IMR-90 (cell line): ENCODE measurements at regions not wholly inside any gene's neighbourhood (a gene's known extent, or its start where the extent isn't known, plus 50 kb on each side); places are given as distances from the start of the nearest gene placed in this dataset.

Experiments used
- ATAC-seq: fragments of 200-7000 bp; cut with Tn5 transposase; 2 replicates; pipeline ENCODE4 v1.9.1; 2020; ENCODE audit warnings: low read depth, mild to moderate bottlenecking, moderate library complexity
- BruUV-seq: library from RNA; stranded (reverse); fragments of 400-500 nt; replicated peaks from 2 replicates; lab custom pipeline; 2021; lab: Mats Ljungman, UMichigan
- CTCF ChIA-PET: fragments of 300-600 bp; formaldehyde crosslinking; extraction: SDS; loops from one replicate; lab custom pipeline; 2021; ENCODE audit warnings: antibody characterized with exemption; lab: Yijun Ruan, JAX
- POLR2A ChIA-PET: fragments of 300-600 bp; sonication (Branson Sonifier 250); formaldehyde crosslinking; loops from one replicate; lab custom pipeline; 2022; ENCODE audit warnings: antibody characterized with exemption; ENCODE audit not compliant: unreplicated experiment; lab: Charles Lee
- DNase-seq: peaks from one replicate; pipeline ENCODE4 v3.0.0; 2013
- H2AFZ ChIP-seq: replicated peaks from 2 replicates; pipeline ENCODE3; 2013; ENCODE audit warnings: low read length, mild to moderate bottlenecking; ENCODE audit not compliant: poor library complexity
- H2AK5ac ChIP-seq: 2 replicates; pipeline ENCODE4 v1.6.1; 2013; ENCODE audit warnings: low read depth, low read length, inconsistent platforms
- H2AK9ac ChIP-seq: replicated peaks from 2 replicates; pipeline ENCODE3; 2013; ENCODE audit warnings: mild to moderate bottlenecking, low read depth, low read length, moderate library complexity; ENCODE audit not compliant: poor library complexity
- H2BK120ac ChIP-seq: 2 replicates; pipeline ENCODE4 v1.6.1; 2013; ENCODE audit warnings: low read depth, low read length, inconsistent platforms
- H2BK15ac ChIP-seq: 3 replicates; pipeline ENCODE4 v1.6.1; 2013; ENCODE audit warnings: low read depth, low read length, inconsistent platforms
- H2BK20ac ChIP-seq: 2 replicates; pipeline ENCODE4 v1.6.1; 2013; ENCODE audit warnings: low read depth, mild to moderate bottlenecking, inconsistent platforms, low read length, moderate library complexity
- H2BK5ac ChIP-seq: 2 replicates; pipeline ENCODE4 v1.6.1; 2013; ENCODE audit warnings: mild to moderate bottlenecking, low read depth, low read length, inconsistent platforms; ENCODE audit not compliant: poor library complexity, severe bottlenecking
- H3K14ac ChIP-seq: replicated peaks from 2 replicates; pipeline ENCODE4 v1.6.1; 2013; ENCODE audit warnings: low read depth, low read length, inconsistent platforms
- H3K18ac ChIP-seq: 2 replicates; pipeline ENCODE4 v1.6.1; 2013; ENCODE audit warnings: low read depth, low read length, control low read depth
- H3K23ac ChIP-seq: 2 replicates; pipeline ENCODE4 v1.6.1; 2013; ENCODE audit warnings: low read depth, low read length, inconsistent platforms
- H3K27ac ChIP-seq: 2 replicates; pipeline ENCODE4 v1.5.1; 2013; ENCODE audit warnings: mild to moderate bottlenecking, control low read depth, low read length; ENCODE audit not compliant: insufficient read depth
- H3K27me3 ChIP-seq: 2 replicates; pipeline ENCODE4 v1.6.1; 2013; ENCODE audit warnings: low read length; ENCODE audit not compliant: control insufficient read depth, insufficient read depth
- H3K36me3 ChIP-seq: 2 replicates; pipeline ENCODE4 v1.6.1; 2013; ENCODE audit warnings: low read length, mixed read lengths; ENCODE audit not compliant: control insufficient read depth, insufficient read depth
- H3K4ac ChIP-seq: 2 replicates; pipeline ENCODE4 v1.6.1; 2013; ENCODE audit warnings: low read depth, low read length, inconsistent platforms
- H3K4me1 ChIP-seq: 2 replicates; pipeline ENCODE4 v1.6.1; 2013; ENCODE audit warnings: low read length, mixed read lengths; ENCODE audit not compliant: control insufficient read depth, insufficient read depth
- H3K4me2 ChIP-seq: 2 replicates; pipeline ENCODE4 v1.6.1; 2013; ENCODE audit warnings: low read depth, mild to moderate bottlenecking, control low read depth, low read length, moderate library complexity
- H3K4me3 ChIP-seq: 2 replicates; pipeline ENCODE4 v1.5.1; 2013; ENCODE audit warnings: low read depth, mild to moderate bottlenecking, control low read depth, low read length, moderate library complexity; ENCODE audit not compliant: insufficient read depth
- H3K56ac ChIP-seq: 2 replicates; pipeline ENCODE4 v1.6.1; 2013; ENCODE audit warnings: low read length, inconsistent platforms; ENCODE audit not compliant: insufficient read depth; ENCODE audit errors: extremely low read depth
- H3K79me1 ChIP-seq, 2 experiments: 2 replicates each; pipeline ENCODE4 v1.6.1; 2013; ENCODE audit warnings: low read length in 2 of 2, inconsistent platforms in 1 of 2, low read depth in 1 of 2
- H3K9ac ChIP-seq: 2 replicates; pipeline ENCODE4 v1.6.1; 2013; ENCODE audit warnings: low read depth, low read length, control low read depth
- H3K9me1 ChIP-seq: 2 replicates; pipeline ENCODE4 v1.6.1; 2013; ENCODE audit warnings: low read length, inconsistent platforms; ENCODE audit not compliant: insufficient read depth
- H3K9me3 ChIP-seq: 2 replicates; pipeline ENCODE4 v1.6.1; 2013; ENCODE audit warnings: low read length; ENCODE audit not compliant: control insufficient read depth, insufficient read depth
- H4K20me1 ChIP-seq: 2 replicates; pipeline ENCODE4 v1.6.1; 2013; ENCODE audit warnings: low read length, inconsistent platforms; ENCODE audit not compliant: insufficient read depth
- H4K5ac ChIP-seq: 2 replicates; pipeline ENCODE4 v1.6.1; 2013; ENCODE audit warnings: mild to moderate bottlenecking, low read depth, low read length, control low read depth
- H4K8ac ChIP-seq, 2 experiments: 2 replicates each; pipeline ENCODE4 v1.6.1; 2013; ENCODE audit warnings: low read depth in 2 of 2, low read length in 2 of 2, control low read depth in 1 of 2, inconsistent platforms in 1 of 2
- H4K91ac ChIP-seq: 2 replicates; pipeline ENCODE4 v1.6.1; 2013; ENCODE audit warnings: low read depth, low read length, inconsistent platforms; ENCODE audit not compliant: insufficient read depth
- BHLHE40 ChIP-seq: fragments of 150-350 bp; IDR thresholded peaks from 2 replicates; pipeline ENCODE4 v1.6.1; 2016; ENCODE audit warnings: mild to moderate bottlenecking, low read depth, low read length
- CEBPB ChIP-seq: IDR thresholded peaks from 2 replicates; pipeline ENCODE4 v1.6.1; 2012; ENCODE audit warnings: low read depth, low read length, improper control_type of control experiment
- CHD1 ChIP-seq: IDR thresholded peaks from 2 replicates; pipeline ENCODE4 v1.6.1; 2012; ENCODE audit warnings: low read depth, low read length, improper control_type of control experiment
- CTCF ChIP-seq: conservative IDR thresholded peaks from 2 replicates; pipeline ENCODE4 v1.5.1; 2012; ENCODE audit warnings: mild to moderate bottlenecking, low read depth, low read length, improper control_type of control experiment
- ELK1 ChIP-seq: fragments of 150-350 bp; IDR thresholded peaks from 2 replicates; pipeline ENCODE4 v1.6.1; 2016; ENCODE audit warnings: low read depth, mild to moderate bottlenecking, low read length, moderate library complexity, borderline replicate concordance
- FOS ChIP-seq: fragments of 150-350 bp; IDR thresholded peaks from 2 replicates; pipeline ENCODE4 v1.6.1; 2016; ENCODE audit warnings: low read depth, low read length
- MAFK ChIP-seq: IDR thresholded peaks from 2 replicates; pipeline ENCODE4 v1.6.1; 2012; ENCODE audit warnings: low read depth, low read length, improper control_type of control experiment
- MAZ ChIP-seq: IDR thresholded peaks from 2 replicates; pipeline ENCODE4 v1.6.1; 2012; ENCODE audit warnings: low read depth, mild to moderate bottlenecking, low read length, improper control_type of control experiment, moderate library complexity, borderline replicate concordance
- MXI1 ChIP-seq: IDR thresholded peaks from 2 replicates; pipeline ENCODE4 v1.6.1; 2012; ENCODE audit warnings: low read depth, mild to moderate bottlenecking, low read length, moderate library complexity, borderline replicate concordance
- NFE2L2 ChIP-seq: fragments of 150-350 bp; IDR thresholded peaks from 2 replicates; pipeline ENCODE4 v1.6.1; 2016; ENCODE audit warnings: low read depth, mild to moderate bottlenecking, low read length
- POLR2A ChIP-seq: IDR thresholded peaks from 2 replicates; pipeline ENCODE4 v1.6.1; 2012; ENCODE audit warnings: mild to moderate bottlenecking, low read depth, low read length
- RAD21 ChIP-seq: IDR thresholded peaks from 2 replicates; pipeline ENCODE4 v1.6.1; 2012; ENCODE audit warnings: low read length, improper control_type of control experiment
- RCOR1 ChIP-seq: IDR thresholded peaks from 2 replicates; pipeline ENCODE4 v1.6.1; 2012; ENCODE audit warnings: mild to moderate bottlenecking, low read length, improper control_type of control experiment; ENCODE audit not compliant: insufficient replicate concordance
- RFX5 ChIP-seq: IDR thresholded peaks from 2 replicates; pipeline ENCODE4 v1.8.0; 2012; ENCODE audit warnings: low read depth, mild to moderate bottlenecking, low read length, moderate library complexity
- SMC3 ChIP-seq: fragments of 150-350 bp; IDR thresholded peaks from 2 replicates; pipeline ENCODE4 v1.6.1; 2016; ENCODE audit warnings: low read depth, mild to moderate bottlenecking, antibody characterized with exemption, low read length, moderate library complexity
- USF2 ChIP-seq: fragments of 150-350 bp; IDR thresholded peaks from 2 replicates; pipeline ENCODE4 v1.6.1; 2017; ENCODE audit warnings: mild to moderate bottlenecking, antibody characterized with exemption, low read length, low read depth
- WGBS, 2 experiments: methylation state at CpG; one replicate each; pipeline versions ENCODE4 v1.1.5 to v1.1.7; 2013; ENCODE audit warnings: missing lambda C conversion rate in 2 of 2; ENCODE audit not compliant: insufficient read length in 1 of 2; ENCODE audit errors: extremely low coverage in 2 of 2; 5-methylcytosine and 5-hydroxymethylcytosine counted together
- dilution Hi-C: fragments of 300-500 bp; cut with HindIII; formaldehyde crosslinking; loops from one replicate; pipeline ENCODE4 v1.14.3; 2018; ENCODE audit warnings: low sequenced_read_pairs; ENCODE audit not compliant: unreplicated experiment
- in situ Hi-C: fragments of 300-500 bp; cut with MboI; formaldehyde crosslinking; loops from 3 replicates; pipeline ENCODE4 v1.14.3; 2019; ENCODE audit warnings: low sequenced_read_pairs, inconsistent platforms, mixed read lengths
- intact Hi-C: fragments of 100-400 bp; cut with micrococcal nuclease; formaldehyde crosslinking; loops from 2 replicates; pipeline ENCODE4 v1.10.0; 2022

- H3K4me2 ChIP-seq = 0 out of 2 replicates have a peak overlapping the region, but pooled peaks have one; percentile 1
- no peaks in the 10 kb centered on the region for H4K20me1 ChIP-seq
- peak overlapping the region; percentile 58; the same call in 1 of the 2 replicates for H4K5ac ChIP-seq
- in situ Hi-C loops (no loop called here), intact Hi-C loops (no loop called here), dilution Hi-C loops (no loop called here)
- peak overlapping the region; percentile 82 for H2BK5ac ChIP-seq
- H2AFZ ChIP-seq = peak overlapping the region; percentile 78
- no peak overlapping the region for H3K4me3 ChIP-seq
- no peaks in the 10 kb centered on the region for H3K9me3 ChIP-seq
- ATAC-seq = peak; percentile 73
- peak overlapping the region; percentile 59 for H2AK5ac ChIP-seq
- ChIA-PET POLR2A (no interaction called here), CTCF (no interaction called here)
- H3K4ac ChIP-seq = peak overlapping the region; percentile 66
- H3K27me3 ChIP-seq = no peaks in the 10 kb centered on the region
- H3K23ac ChIP-seq = peak overlapping the region; percentile 60; the same call in 1 of the 2 replicates
- peaks cover 11% of the 10 kb centered on the region for H3K9me1 ChIP-seq
- no peak for TF ChIP-seq RAD21
- no peak for TF ChIP-seq USF2
- no peak for TF ChIP-seq FOS
- no peak for TF ChIP-seq CEBPB
- TF ChIP-seq RCOR1 = no peak
- TF ChIP-seq NFE2L2 = no peak
- no peak for TF ChIP-seq MAFK
- TF ChIP-seq RFX5 = no peak
- no peak for TF ChIP-seq BHLHE40
- no peak for TF ChIP-seq CTCF
- no peak for TF ChIP-seq CHD1
- TF ChIP-seq MAZ = no peak
- TF ChIP-seq SMC3 = no peak
- no peak for TF ChIP-seq MXI1
- no peak for TF ChIP-seq ELK1
- TF ChIP-seq POLR2A = no peak
- peak overlapping the region; percentile 60 for H4K91ac ChIP-seq
- H2BK15ac ChIP-seq = peak overlapping the region; percentile 3; the same call in 2 of the 3 replicates
- H3K27ac ChIP-seq = peak overlapping the region; percentile 33; the same call in 1 of the 2 replicates
- peaks cover 14% of the 10 kb centered on the region for H3K4me1 ChIP-seq
- no CpG with 5 or more reads among the region's 6 CpGs for WGBS, 2 experiments
- H3K14ac ChIP-seq = peak overlapping the region; percentile 17
- no peak overlapping the region for H3K9ac ChIP-seq
- peak overlapping the region; percentile 83 for H2BK120ac ChIP-seq
- no peak overlapping the region for H3K56ac ChIP-seq
- peak overlapping the region; percentile 86 for H2AK9ac ChIP-seq
- peak overlapping the region; percentile 58 for H3K18ac ChIP-seq
- H2BK20ac ChIP-seq = peak overlapping the region; percentile 71
- H3K36me3 ChIP-seq = no peaks in the 10 kb centered on the region
- peak overlapping the region; percentile 0 to 24; a peak in 3 of 4 replicates for H4K8ac ChIP-seq
- no TSS peak for BruUV-seq
- DNase-seq = peak; percentile 80
- H3K79me1 ChIP-seq = no peaks in the 10 kb centered on the region
Observed at GRCh38 chr5:82388181-82388580, 110.0 kb upstream of the RPS23 start.
